Cerebellar nuclear complex (tissue), 1 donor: ENCODE measurements at regions not wholly inside any gene's neighbourhood (a gene's known extent, or its start where the extent isn't known, plus 50 kb on each side); places are given as distances from the start of the nearest gene placed in this dataset.
"Not testable (repeated sequence)": the region's sequence is repeated elsewhere in the genome, so short reads cannot be mapped to it uniquely, and the experiment has no call there.

Source experiments
- DNase-seq, 2 experiments: peaks; one replicate each; lab custom pipeline; 2025; lab: John Stamatoyannopoulos, UW

- DNase-seq = no peak
Observed at GRCh38 chr14:96686126-96686525, 111.1 kb upstream of the VRK1 start.

GRCh38 chr14:96688629-96689028 is 108.6 kb upstream of the VRK1 start:
- DNase-seq = no peak

- DNase-seq = no peak
Observed at GRCh38 chr14:96690713-96691383, 106.3 kb upstream of the VRK1 start.

- DNase-seq = no peak
Observed at GRCh38 chr14:96693252-96693820, 103.8 kb upstream of the VRK1 start.

- no peak for DNase-seq
Observed at GRCh38 chr14:96693987-96694386, 103.2 kb upstream of the VRK1 start.

- DNase-seq = no peak
Observed at GRCh38 chr14:96698960-96699539, 98.1 kb upstream of the VRK1 start.

GRCh38 chr14:96699666-96700065 is 97.5 kb upstream of the VRK1 start:
- DNase-seq = no peak

GRCh38 chr14:96702831-96703230 is 94.4 kb upstream of the VRK1 start:
- DNase-seq = no peak

- DNase-seq = no peak
Observed at GRCh38 chr14:96705422-96706092, 91.6 kb upstream of the VRK1 start.

GRCh38 chr14:96706893-96707292 is 90.3 kb upstream of the VRK1 start:
- DNase-seq = no peak

- DNase-seq = no peak
Observed at GRCh38 chr14:96710060-96710666, 87.0 kb upstream of the VRK1 start.

- DNase-seq = no peak
Observed at GRCh38 chr14:96711559-96712267, 85.5 kb upstream of the VRK1 start.

GRCh38 chr14:96713426-96713825 is 83.8 kb upstream of the VRK1 start:
- no peak for DNase-seq

GRCh38 chr14:96714537-96714936 is 82.6 kb upstream of the VRK1 start:
- not testable (repeated sequence) for DNase-seq

GRCh38 chr14:96717116-96717515 is 80.1 kb upstream of the VRK1 start:
- no peak for DNase-seq

GRCh38 chr14:96718407-96718806 is 78.8 kb upstream of the VRK1 start:
- no peak for DNase-seq

GRCh38 chr14:96720702-96721101 is 76.5 kb upstream of the VRK1 start:
- DNase-seq = not testable (repeated sequence)

- DNase-seq = no peak
Observed at GRCh38 chr14:96722736-96723135, 74.4 kb upstream of the VRK1 start.

GRCh38 chr14:96723946-96724345 is 73.2 kb upstream of the VRK1 start:
- no peak for DNase-seq

- DNase-seq = no peak
Observed at GRCh38 chr14:96725232-96725631, 72.0 kb upstream of the VRK1 start.

- no peak for DNase-seq
Observed at GRCh38 chr14:96727073-96727472, 70.1 kb upstream of the VRK1 start.

- no peak for DNase-seq
Observed at GRCh38 chr14:96727491-96727890, 69.7 kb upstream of the VRK1 start.
